NCI-H774 (cell line): ENCODE measurements at regions not wholly inside any gene's neighbourhood (a gene's known extent, or its start where the extent isn't known, plus 50 kb on each side); places are given as distances from the start of the nearest gene placed in this dataset.
A peak's percentile ranks its signal among the peaks of the same experiment; 100 is the strongest.

Source experiments
- DNase-seq: peaks from one replicate; lab custom pipeline; 2025; lab: John Stamatoyannopoulos, UW

DNA sequence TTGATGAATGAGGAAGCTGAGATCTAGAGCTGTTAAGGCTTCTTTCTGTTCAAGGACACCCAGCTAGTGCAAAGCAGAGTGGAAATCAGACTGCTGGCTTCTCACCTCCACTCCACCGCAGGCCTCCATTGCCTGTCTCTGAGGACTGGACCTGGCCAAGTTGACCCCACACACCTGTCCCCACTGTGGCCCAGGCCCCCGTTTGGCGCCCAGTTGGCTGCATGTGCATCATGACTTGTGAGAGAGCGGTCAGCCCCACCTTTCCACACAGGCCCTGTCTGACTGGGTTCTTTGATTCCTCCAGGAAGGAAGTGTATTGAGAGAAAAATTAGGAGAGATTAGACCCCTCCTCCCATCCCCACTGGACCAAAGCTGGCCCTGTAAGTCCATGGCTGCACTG lies 206.3 kb upstream of the TLE3 start:
- DNase-seq = no peak

DNA sequence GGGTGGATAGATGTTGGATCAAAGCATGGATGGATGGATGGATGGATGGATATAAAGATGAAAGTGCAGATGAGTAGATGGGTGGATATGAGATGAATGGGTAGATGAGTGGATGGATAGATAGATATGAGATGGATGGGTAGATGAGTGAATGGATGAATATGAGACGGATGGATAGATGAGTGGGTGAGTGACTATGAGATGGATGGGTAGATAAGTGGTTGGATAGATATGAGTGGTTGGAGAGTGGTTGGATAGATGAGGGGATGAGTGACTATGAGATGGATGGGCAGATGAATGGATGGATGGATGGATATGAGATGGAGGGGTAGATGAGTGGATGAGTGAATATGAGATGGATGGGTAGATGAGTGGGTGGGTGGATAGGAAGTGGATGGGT lies 204.6 kb upstream of the TLE3 start:
- no peak for DNase-seq

DNA sequence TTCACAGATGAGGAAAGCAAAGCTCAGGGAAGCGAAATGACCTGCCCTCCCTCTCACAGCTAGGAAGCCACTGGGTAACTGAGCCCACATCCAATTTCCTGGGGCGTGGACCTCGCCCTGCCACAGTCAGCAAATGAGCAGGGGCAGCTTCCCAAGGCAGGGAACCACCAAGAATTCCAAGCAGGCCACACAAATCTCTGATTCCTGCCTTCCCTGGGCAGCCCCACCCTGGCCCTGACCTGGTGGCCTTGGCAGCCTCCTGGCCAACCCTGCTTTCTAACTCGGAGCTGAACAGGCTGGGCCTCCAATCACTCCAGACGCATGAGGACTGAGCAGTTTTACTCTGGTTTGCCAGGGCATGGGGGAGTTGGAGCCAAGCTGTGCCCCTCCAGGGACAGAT lies 203.7 kb upstream of the TLE3 start:
- DNase-seq = no peak

DNA sequence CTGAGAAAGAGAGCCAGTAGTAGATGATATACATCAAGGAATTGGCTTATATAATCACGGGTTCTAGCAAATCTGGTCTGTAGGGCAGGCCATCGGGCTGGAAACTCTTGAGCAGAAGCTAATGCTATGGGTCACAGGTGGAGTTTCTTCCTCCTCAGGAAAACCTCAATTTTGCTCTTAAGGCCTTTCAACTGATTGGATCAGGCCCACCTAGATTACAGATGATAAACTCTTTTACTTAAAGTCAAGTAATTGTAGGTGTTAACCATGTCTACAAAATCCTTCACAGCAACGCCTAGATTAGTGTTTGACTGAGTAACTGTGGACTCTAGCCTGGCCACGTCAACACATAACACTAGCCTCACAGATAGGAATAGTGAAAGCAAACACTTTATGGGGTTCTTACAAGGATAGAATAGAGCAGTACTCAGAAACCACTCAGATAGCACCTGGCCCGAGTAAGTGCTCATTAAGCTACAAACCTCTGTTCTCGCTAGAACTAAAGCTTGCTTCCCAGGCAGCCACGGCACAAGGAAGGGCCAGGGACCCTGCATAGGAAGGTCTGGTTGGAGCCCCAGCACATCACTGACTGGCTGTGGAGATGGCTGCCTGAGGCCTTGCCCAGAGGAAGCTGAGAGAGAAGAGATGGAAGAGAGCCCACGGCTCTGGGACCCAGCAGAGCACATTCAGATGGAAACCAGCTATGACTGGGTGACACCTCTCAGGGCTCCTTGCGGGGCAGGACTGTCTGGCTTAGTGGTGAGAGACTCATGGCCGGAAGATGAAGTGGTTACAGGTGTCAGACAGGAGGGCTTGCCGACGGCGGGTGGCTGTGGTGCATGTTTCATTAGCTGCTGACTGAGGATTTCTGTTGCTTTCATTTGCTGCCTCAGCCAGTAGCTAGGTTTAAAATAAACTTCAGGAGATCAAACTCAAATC lies 202.5 kb upstream of the TLE3 start:
- DNase-seq = no peak

DNA sequence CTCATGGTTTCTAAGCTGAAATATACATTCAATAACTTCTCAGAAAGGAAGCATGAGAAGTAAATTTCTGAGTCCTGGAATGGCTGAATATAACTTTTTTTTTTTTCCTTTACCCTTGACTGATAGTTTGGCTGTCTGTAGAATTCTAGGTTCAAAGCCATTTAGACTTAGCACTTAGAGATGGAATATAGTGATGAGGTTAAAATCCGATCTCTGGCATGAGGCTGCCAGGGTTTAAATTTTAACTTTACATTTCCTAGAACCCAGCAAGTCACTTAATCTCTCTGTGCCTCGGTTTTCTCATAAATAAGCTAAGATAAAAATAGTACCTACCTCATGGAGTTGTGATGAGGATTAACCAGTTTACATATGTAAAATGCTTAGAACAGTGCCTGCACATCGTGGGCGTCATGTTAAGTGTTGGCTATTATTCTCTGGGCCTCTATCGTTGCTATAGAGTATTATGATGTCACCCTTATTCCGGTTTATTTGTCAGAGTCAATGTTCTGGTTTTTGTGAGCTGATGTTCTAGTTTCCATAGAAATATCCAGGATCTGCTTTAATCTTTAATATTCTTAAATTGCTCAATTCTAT lies 199.8 kb upstream of the TLE3 start:
- no peak for DNase-seq

DNA sequence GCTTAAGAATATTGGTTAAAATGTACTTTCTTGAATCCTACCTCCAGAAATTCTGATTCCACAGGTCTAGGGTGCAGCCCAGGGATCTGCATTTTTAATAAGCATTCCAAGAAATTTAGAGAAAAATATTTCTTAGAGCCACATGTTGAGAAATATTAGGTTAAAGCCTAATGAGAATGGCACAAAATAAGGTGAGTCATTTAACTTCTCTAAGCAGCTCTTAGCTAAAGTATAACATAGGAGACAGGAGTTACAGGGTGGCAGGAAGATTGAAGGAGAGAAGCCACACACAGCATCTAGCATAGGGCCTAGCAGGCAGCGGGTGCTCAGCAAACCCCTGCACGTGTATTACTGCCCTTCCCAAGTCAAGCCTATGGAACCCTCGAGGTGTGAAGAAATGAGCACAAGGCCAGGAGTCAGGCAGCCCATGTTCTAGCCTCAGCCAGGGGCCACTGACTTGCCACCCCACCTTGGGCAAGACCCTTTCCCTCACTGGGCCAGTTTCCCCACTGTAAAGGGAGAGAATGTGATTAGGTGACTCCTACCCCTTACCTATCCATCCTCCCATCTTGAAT lies 197.1 kb upstream of the TLE3 start:
- no peak for DNase-seq

DNA sequence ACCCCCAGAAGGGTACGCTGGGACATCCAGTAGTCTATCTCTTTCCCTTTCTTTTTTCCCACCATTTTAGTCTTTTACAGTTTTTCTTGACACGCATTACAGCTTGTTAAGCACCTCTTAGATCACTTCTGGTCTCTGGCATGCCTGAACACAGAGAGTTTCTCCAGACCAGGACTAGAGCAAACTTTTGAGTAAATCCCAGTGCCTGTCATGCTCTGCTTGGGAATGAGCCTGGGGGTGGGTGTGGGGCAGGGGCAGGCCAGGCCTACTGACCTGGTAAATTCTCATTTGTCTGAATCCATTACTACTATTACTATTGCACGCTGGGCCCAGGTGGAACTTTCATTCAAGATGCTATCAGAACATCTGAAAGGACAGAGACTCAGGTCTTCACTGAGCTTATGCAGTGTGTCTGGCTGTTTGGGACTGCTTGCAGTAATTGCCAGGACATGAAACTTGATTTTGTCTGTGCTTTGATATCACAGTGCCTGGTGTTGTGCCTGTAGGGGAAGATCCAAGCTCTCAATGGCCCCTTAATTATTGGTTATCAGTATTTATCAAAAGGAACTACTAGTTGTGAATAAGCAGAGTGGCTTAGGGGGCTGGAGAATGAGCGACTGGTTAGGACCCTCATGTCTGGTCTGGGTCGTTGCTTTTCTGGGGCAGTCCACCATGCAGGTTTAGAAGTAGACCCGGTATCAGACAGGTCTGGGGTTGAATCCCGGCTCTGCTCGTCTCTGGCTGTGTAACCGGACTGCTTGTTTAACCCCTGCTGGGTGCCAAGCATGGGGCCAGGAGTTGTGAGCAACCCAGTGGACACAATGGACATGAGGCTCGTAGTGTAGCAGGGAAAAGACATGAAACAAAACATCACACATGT lies 196.1 kb upstream of the TLE3 start:
- DNase-seq = no peak

DNA sequence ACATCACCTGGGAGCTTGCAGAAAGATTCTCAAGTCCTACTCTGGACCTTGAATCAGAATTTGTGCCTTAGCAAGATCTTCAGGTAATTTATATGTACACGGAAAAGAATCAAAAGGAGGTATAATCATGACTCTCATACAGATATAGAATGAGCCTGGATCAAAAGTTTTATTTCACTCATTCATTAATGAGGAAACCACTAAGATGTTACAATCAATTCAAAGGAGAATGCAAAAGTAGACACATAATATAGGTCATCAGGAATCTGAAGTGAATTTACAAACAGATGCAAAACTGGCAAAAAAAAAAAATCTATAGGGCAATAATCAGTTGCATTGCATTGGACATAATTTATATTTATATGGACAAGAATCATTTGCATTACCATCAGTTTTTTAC lies 195.4 kb upstream of the TLE3 start:
- no peak for DNase-seq

DNA sequence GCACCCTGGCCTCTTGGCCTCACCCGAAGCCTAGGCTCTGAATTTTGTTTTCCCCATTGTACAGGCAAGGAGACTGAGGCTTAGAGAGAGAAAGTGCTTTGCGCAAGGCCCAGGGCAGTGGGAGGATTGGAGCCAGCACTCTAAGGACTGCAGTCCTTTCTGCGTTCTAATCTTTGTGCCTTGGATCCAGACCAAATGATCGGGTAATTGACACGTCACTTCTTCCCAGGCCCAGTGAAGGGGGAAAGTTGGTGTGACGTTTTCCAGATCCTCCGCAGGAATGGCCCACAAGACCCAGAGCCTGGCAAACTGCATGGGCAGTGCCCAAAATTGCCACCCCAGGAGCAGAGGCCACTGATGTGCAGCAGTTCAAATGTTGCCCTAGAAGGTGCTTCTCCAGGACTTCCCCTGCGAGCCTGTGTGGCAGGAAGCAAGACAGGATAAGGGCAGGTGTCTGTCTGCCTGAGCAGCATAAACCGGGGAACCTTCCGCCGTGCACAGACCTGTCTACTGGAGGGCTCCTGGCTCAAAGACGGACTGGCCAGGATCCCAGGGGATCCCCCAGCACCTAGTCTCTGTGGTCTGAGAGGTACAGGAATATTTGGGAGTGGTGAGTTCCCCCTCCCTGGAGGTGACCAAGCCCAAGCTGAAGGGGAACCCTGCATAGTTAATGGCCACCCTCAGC lies 194.5 kb upstream of the TLE3 start:
- DNase-seq = no peak

DNA sequence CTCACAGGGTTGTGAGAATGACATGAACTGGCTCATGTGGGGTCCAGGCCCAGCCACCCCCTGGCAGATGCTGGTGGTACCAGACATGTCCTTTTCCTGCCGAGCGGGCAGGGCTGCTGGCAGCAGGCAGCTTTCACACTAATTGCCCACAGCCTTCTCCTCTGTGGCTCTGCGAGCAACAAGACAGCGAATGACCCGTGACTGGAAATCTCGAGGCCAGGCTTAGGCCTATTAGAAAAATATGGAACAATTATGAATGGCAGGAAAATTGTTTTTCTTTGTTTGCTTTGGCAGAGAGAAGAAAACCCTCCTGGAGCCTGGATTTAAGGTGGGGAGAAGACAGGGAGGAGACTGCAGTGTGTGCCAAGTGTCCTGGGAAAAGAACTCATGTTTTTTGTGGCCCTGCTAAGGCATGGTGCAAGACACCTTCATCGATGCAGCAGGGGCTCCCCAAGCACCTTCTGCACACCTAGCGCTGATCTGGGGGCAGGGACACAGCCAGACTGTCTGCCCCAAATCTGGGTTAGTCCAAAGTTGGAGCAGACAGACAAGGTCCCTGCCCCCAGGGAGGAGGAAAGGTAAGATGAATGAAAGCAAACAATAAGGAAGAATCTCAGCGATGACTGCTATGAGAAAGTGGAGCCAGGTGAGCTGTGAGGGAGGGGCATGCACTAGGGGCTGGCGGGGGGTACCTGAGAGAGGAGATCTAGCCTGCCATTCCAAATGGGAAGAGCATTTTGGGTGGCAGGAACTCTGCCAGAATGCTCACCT lies 193.8 kb upstream of the TLE3 start:
- no peak for DNase-seq

DNA sequence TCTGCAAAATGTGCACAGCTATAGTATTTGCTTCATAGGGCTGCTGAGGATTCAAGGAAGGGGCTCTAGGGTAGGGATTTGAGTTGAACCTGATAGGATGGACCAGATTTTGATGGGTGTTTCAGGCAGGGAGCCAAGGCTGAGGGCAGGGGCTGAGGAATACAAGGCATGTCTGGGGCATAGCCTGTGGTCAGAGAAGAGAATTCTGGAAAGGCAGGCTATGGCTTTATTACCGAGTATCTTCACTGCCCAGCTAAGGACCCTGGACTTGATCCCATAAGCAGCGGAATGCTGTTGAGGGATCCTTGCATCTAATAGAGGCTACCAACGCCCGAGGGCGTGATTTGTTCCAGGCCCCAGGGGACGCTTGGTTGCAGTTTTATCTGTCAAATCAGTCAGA lies 193.0 kb upstream of the TLE3 start:
- no peak for DNase-seq

DNA sequence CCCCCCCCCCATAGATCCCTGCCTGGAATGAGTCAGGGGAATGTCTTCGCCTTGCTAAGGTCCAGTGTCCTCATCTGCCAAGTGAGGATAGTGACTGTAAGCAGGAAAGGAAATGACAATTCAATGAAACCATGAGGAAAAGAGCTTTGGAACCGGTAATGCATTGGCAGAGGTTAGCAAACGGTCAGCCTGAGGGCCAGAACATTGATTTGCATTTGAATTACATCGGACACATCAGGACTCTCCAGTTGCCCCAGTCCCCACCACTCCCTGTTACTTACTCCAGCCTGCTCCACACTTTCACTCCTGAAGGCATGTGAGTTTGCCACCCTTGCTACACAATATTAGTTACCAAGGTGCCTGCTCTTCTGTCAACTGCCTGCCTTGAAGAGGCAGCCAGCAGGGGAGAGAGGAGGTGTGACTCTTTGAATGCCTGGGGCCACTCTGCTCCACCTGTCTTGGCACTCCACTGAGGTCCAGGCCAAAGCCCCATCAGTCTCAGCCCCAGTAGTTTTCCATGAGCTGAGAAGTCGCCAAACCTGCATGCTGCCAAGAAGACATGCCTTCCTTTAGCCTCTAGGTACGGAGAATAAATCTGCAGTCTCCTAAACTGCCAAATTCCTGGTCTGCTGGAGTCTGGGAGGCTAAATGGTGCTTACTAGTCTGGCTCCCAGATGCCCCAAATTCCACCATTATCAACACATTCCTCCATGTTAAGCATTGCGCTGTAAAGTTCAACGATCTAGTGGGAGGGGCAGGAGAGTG lies 191.7 kb upstream of the TLE3 start:
- DNase-seq = no peak

DNA sequence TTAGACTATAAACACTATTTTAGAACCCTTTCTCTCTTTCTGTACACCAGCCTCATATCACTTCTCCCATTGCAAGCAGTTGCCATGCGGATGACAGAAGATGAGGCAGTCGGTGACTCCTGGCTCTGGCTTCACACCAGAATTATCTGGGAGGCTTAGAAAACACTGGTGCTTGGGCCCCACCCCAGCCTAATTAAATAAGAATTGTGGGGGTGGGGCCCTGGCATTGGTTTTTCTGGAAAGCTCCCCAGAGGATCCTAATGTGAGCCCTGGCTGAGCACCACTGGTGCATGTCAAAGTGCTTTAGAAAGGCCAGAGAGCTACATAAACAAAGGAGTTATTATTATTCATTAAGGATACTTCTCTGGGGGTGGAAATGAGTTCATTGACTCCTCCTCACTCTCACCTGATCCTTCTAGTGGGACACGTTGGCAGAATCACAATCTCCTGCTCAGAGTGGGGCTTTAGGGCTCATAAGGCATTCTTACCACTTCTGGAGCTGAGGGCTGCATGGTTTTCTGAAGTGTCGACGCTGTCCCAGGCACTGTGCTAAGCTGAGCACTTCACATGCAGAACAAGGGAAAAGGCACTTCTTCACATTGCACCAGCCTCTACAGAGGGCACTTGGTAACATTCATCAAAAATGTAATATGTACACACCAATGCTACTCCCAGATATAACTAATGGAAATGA lies 188.5 kb upstream of the TLE3 start:
- DNase-seq = no peak

DNA sequence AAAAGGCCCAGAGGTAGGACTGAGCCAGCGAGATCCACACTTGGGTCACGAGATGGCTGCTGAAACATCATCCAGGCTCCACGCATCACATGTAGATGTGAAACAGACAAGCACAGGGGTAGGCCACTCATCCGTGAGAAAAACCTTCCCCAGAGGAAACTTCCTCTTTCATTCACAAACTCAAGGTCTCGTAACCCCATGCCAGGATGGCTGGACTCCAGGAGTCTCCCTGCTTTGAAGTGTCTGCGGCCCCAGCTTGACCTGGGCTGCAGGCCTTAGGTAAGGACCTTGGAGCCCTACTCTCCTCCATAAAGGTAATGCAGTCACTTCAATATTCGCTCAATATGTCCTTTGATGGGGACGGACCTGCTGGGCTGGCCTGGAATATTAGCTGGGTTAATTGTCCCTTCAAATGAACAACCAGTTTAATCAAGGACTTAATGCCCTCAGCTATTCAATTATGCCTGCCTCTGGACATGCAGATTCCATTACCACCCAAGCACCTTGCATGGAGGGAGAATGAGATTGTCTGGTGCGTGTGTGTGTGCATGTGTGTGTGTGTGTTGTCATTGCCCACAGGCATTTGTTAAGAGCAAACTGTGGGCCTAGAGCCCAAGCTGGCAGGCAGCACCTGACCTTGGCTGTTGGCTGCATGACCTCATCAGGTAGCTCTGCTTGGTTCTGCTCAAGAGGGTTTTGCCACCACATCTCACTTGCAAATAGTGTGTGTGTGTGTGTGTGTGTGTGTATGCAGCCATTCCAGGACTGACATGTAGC lies 186.9 kb upstream of the TLE3 start:
- DNase-seq = peak; percentile 70

DNA sequence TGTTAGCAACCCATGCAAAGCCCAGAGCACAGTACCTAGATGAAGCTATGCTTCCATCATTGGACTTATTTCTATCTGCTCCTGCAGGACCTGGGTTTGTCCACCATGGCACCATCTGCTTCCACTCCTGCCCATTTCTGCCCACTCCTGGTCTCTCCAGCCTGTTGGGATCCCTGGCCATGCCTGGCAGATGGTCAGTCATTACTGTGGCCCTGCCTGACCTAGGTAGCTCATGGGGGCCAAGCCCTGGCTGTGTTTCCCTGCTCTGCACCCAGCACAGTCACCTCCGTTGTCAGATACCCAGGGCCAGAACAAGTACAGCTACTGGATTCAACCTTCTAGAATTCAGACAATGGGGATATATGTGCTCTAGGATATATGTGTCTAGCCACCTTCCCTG lies 185.8 kb upstream of the TLE3 start:
- no peak for DNase-seq

DNA sequence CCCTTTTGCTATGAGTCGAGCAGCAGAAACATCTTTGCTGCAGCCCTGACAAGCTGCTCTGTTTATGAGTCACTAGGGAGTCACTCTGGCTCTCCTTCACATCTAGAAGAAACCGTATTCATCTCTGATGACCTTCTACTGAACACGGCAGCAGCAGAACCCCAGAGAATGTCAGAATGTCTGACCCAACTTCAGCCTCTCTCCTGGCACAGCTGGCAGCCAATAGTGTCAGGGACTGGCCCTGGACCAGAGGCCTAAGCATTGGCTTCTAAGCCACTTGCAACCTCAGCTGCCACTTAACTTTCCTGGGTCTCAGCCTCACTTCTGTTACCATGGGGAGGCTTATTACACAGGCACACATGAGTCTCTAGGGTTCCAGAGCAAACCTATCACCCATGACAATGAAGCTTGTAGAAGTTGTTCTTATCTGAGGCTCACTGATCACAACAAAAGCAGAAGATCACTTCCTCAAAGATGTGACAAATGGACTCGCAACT lies 184.1 kb upstream of the TLE3 start:
- DNase-seq = no peak

DNA sequence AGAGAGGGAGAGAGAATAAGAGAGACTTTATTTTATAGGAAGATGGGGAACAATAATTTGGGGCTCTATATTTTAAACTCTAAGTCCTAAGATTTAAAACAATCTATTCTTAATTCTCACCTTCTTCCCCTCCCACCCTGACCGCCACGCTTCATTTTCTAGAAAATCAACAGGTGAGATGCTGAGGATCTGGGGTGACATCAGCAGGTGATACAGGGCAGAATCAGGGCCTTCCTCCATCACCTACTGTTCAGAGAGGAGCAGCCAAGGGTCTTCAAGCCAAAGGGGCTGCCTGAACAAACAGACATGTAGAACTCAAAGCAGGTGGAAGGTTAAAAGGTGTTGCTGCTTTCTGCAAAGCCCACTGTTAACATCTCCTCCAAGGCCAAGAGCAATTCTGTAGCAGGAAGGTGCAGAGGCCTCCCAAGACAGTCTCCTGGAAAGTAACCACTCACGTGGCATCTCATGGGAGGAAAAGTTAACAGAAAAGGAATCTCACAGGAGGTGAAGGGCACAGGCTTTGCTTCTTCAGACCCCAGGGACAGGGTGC lies 183.6 kb upstream of the TLE3 start:
- no peak for DNase-seq

DNA sequence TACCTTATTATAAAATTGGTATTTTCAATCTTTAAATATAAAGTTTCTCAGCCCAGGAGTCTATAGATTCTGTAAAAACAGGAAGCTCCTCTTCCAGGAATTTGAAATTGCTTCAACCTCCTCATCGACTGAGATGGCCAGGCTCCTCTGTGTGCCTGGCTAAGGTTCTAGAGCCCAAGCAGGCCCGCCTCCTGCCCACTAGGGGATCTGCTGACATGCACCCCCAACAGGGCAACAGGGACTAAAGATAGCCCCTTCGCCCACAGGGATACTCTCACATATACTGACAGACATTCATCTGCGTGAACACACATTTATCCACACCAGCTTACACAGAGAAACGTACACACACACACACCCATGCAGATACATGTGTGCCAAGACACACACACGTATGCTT lies 183.1 kb upstream of the TLE3 start:
- no peak for DNase-seq
